Stomach smooth muscle (tissue), 2 donors: ENCODE measurements at regions not wholly inside any gene's neighbourhood (a gene's known extent, or its start where the extent isn't known, plus 50 kb on each side); places are given as distances from the start of the nearest gene placed in this dataset.

Experiments used
- H3K27ac ChIP-seq: one replicate; pipeline ENCODE4 v1.7.0; 2013; ENCODE audit warnings: mild to moderate bottlenecking, low read length, inconsistent platforms
- H3K27me3 ChIP-seq, 2 donors: one replicate each; pipeline ENCODE4 v1.7.0; 2013; ENCODE audit warnings: low read length in 2 of 2; ENCODE audit not compliant: insufficient read depth in 2 of 2, control insufficient read depth in 1 of 2
- H3K36me3 ChIP-seq, 2 donors: one replicate each; pipeline ENCODE4 v1.7.0; 2013; ENCODE audit warnings: low read length in 2 of 2; ENCODE audit not compliant: control insufficient read depth in 2 of 2, insufficient read depth in 2 of 2
- H3K4me1 ChIP-seq: one replicate; pipeline ENCODE4 v1.7.0; 2013; ENCODE audit warnings: low read length; ENCODE audit not compliant: control insufficient read depth, insufficient read depth
- H3K4me3 ChIP-seq, 2 donors: one replicate each; pipeline ENCODE4 v1.7.0; 2013; ENCODE audit warnings: low read length in 2 of 2
- H3K9ac ChIP-seq, 2 donors: one replicate each; pipeline ENCODE4 v1.7.0; 2013; ENCODE audit warnings: low read length in 2 of 2, mild to moderate bottlenecking in 1 of 2
- H3K9me3 ChIP-seq, 2 donors: one replicate each; pipeline ENCODE4 v1.7.0; 2013; ENCODE audit warnings: low read length in 2 of 2; ENCODE audit not compliant: control insufficient read depth in 2 of 2
- donor health status: healthy.
- donor health status: Pancreatic carcinoma.

DNA sequence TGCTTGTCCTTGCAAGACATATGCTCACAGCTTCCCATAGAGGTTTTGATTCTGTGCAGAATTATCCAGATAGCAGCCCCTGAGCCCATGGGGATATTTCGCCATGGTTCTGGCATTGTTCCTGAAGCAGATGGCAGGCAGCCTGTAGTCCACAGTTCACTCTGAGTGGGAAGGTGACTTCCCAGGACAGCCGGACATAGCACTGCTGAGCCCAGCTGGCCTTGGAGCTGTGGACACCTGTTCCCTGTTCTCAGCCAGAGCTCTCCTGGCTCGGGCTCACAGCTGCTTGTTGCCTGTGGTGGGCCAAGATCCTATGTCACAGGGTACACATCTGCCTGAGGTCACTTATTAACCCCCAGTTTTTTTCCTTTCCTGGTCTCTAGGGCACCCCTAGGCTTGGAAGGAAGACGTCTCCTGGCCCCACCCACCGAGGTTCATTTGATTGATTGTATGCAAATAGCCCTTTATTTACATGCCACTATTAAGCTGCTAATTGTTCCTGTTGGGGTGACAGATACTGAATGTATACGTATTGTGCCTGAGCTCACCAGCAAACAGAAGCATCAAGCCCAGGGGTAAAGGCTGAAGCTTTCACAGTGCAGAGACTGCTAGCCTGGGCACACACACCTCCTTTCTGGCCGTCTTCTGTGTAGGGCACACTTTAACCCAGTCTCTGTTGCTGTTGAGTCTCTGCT lies 96.6 kb upstream of the DMRT1 start:
- Histone ChIP-seq H3K4me3 (peak overlapping the region; percentile 23 to 29), H3K27ac (peak overlapping the region; percentile 85), H3K27me3 (no peaks in the 10 kb centered on the region), H3K36me3 (peaks cover 26 to 38% of the 10 kb centered on the region in 2 donors), H3K4me1 (peaks cover 25% of the 10 kb centered on the region), H3K9ac (peak overlapping the region; percentile 62 to 65), H3K9me3 (no peaks in the 10 kb centered on the region)

DNA sequence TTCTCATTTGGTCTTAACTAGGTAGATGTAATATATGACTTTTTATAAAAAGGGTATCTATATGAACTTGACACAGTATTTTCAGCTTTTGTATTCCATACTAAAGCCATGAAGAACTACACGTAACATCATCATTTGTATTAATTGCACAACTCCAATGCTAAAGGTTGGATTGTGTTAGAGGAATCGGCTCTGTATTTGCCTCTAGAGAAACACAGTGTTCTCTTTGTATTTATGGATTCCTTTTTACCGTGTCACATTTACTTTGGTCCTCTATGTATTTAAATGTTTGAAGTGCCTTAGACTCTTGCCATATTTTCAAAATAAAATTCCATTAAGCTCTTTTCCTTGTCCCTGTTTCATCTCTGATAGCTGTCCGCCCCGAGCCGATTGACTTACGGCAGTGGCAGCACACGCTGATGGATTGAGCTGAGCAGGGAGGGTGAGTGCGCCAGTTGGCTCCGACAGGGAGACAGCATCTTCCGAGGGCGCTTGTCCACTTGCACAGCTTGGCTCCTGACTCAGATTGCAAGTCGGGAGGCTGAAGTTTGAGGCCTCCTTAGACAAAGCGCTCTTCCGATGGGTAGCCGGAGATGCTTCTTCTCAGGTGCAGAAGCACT lies 95.6 kb upstream of the DMRT1 start:
- peak overlapping the region; percentile 85 for H3K27ac ChIP-seq
- H3K9ac ChIP-seq: peak overlapping the region; percentile 62 to 65
- H3K4me3 ChIP-seq: peak overlapping the region in 1 of 2 donors; percentile 17
- no peaks in the 10 kb centered on the region for H3K27me3 ChIP-seq
- peaks cover 25% of the 10 kb centered on the region for H3K4me1 ChIP-seq
- peaks cover 22 to 29% of the 10 kb centered on the region in 2 donors for H3K36me3 ChIP-seq
- no peaks in the 10 kb centered on the region for H3K9me3 ChIP-seq

DNA sequence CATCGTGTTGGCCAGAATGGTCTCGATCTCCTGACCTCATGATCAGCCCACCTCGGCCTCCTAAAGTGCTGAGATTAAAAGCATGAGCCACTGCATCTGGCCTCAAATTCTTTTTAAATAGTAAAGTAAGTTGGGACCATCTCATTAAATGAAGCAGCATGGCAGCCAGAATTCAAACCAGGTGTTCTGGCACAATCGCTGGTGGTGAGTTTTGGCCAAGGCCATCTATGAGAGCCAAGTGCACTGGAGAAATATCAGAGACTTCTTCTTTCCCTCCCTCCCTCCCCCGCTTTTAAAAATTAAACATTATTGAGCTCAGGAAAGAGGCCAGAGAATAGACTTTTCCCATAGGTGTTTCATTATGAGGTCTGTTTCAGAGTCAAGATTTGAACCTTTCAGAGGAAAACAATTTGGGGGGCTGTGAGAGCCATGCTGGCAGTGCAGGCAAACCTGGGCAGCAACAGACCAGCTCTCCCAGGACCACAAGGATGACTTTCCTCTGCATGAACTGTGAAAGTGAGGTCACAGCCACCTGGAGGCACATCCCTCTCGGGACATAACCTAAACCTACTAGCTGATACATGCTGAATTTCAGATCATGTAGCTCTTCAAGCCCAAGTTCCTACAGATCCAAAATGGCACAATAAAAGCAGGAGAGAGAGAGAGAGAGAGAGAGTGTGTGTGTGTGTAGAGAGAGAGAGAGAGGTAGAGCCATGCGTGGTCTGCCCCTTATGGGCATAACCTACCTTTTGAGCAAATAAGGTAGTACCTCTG lies 94.6 kb upstream of the DMRT1 start:
- no peak overlapping the region for H3K4me3 ChIP-seq

DNA sequence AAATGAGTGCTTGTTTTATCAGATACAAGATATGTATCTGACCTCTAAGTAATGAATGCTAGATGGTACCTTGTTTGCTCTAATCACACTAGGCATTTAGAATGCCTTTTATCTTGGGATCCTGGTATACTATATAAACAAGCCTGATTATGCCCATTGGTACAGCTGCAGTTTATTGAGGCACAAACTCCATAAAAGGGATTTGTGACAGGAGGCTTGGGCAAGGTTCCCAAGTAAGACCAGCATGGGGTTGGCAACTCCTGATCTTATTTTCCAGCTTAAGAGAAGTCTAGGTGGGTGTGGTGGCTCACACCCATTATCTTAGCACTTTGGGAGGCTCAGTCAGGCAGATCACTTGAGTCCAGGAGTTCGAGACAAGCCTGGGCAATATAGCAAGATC lies 93.9 kb upstream of the DMRT1 start:
- no peaks in the 10 kb centered on the region for H3K27me3 ChIP-seq
- peaks cover 21% of the 10 kb centered on the region for H3K4me1 ChIP-seq
- no peaks in the 10 kb centered on the region for H3K9me3 ChIP-seq
- no peak overlapping the region for H3K4me3 ChIP-seq
- peaks cover 9 to 17% of the 10 kb centered on the region in 2 donors for H3K36me3 ChIP-seq
- no peak overlapping the region for H3K9ac ChIP-seq
- H3K27ac ChIP-seq: no peak overlapping the region

More for the DNA sequence above, 94.6 kb upstream of the DMRT1 start:
- Histone ChIP-seq H3K9ac (no peak overlapping the region), H3K27me3 (no peaks in the 10 kb centered on the region), H3K27ac (no peak overlapping the region), H3K4me1 (peaks cover 25% of the 10 kb centered on the region), H3K9me3 (no peaks in the 10 kb centered on the region), H3K36me3 (peaks cover 16 to 25% of the 10 kb centered on the region in 2 donors)

DNA sequence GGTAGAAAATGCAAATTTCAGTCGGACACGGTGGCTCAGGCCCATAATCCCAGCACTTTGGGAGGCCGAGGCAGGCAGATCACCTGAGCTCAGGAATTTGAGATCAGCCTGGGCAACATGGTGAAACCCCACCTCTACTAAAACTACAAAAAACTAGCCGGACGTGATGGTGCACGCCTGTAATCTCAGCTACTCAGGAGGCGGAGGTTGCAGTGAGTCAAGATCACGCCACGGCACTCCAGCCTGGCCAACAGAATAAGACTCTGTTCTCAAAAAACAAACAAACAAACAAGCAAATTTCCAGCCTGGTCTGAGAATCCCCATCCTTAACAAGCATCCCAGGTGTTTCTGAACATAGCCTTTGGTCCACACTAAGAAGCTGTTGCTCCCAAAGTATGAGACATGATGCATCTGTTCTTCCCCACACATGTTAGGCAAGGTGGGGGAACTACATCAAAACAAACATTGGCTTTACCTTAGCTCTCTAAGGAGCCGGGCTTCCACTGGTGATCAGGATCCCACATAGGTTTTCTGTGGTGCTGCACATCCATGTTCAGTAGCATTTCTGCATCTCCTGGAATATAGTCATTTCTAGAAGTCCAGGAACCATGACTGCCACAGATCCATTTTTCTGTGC lies 92.5 kb upstream of the DMRT1 start:
- Histone ChIP-seq H3K9ac (no peak overlapping the region), H3K4me1 (peaks cover 19% of the 10 kb centered on the region), H3K9me3 (no peaks in the 10 kb centered on the region), H3K27ac (no peak overlapping the region), H3K4me3 (no peak overlapping the region), H3K36me3 (peaks cover under 1 to 12% of the 10 kb centered on the region in 2 donors), H3K27me3 (no peaks in the 10 kb centered on the region)

DNA sequence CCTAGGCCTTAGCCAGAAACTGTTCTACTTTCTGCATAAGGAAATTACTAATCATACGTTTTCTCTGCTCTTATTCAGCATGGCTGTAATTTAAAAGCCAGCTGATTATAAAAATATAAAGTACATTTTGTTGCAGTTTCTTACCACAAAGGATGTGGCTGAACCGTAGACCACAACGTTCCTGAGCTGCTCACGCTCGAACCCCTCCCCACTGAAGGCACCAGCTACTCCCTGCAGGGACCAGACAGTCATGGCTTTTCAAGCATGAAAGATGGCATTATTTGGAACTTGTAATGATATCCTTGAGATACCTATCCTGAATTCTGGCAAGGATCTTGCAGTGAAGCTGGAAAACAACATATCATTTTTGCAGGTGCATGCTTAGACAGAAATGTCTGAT lies 91.8 kb upstream of the DMRT1 start:
- Histone ChIP-seq H3K36me3 (peaks cover 0 to 7% of the 10 kb centered on the region in 2 donors), H3K27me3 (no peaks in the 10 kb centered on the region), H3K9ac (no peak overlapping the region), H3K27ac (no peak overlapping the region), H3K4me3 (no peak overlapping the region), H3K9me3 (no peaks in the 10 kb centered on the region), H3K4me1 (peaks cover 12% of the 10 kb centered on the region)

DNA sequence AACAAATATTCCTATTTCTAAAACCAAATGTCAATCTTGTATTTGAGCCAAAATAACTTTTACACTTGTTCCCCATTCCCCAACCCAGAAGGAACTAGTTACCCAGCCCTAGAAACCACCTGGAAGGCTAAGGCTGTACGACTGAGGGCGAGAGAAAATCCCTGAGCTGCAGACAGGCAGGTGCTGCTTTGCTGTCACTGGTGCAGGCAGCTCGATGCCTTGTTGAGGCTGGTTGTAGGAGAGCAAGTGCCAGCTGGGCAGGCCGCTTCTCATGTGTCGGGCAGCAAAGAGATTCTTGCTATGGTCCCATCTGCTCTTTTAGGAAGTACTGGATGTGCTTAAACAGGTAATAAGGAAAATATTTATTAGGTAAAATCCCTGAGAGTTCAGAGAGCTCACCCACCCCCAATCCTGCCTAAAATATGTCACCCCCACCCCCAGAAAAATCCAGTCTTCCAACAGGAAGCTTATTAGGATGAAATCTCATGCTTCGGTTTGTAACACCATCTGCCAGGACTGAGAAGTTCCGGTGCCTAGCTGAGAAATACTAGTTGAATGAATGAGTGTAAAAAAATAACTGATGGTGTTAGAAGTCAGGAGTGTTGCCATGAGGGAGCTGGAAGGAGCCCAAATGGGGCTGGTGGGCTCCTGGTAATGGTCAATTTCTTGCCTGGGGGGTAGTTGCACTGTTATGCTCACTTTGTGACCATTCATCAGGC lies 91.1 kb upstream of the DMRT1 start:
- Histone ChIP-seq H3K9me3 (no peaks in the 10 kb centered on the region), H3K9ac (no peak overlapping the region), H3K27ac (no peak overlapping the region), H3K36me3 (peaks cover 0 to 5% of the 10 kb centered on the region in 2 donors), H3K4me1 (peaks cover 5% of the 10 kb centered on the region), H3K4me3 (no peak overlapping the region), H3K27me3 (no peaks in the 10 kb centered on the region)

DNA sequence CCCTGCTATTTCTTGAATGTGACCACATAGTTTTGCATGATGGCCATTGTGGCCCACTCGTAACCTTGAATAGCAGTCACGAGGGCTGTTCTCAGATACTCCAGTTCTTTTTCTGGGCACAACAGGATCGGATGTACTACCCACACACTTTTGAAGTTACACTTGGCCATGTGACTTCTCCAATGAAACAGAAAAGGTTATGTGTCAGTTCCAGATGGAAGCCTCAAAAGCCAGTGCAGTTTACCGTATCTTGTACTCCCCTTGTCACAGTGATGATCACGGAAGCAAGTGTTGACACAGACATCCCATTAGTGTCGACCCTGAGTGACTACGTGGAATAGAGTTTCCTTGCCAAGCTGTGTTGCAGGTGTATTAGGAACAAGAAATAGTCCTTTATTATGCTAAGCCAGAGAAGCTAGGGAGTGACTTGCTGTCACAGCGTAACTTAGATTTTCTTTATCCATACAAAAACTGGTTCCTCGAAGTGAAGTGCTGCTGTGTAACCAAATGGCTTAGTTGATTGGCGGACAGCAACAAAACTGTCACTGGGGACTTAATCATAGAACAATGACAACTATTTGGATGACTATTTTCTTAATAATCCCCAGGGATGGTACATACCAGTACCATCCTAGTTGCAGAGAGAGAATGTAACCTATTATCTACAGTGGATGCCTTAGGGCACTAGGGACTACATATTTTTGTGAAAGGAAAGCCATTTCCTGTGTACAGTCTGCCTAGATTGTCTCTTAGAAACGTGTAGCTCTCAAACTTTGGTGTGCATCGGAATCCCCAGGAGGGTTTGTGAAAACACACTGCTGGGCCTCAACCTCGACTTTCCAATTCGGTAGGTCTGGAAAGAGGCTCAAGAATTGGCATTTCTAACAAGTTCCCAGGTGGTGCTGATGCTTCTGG lies 90.1 kb upstream of the DMRT1 start:
- H3K27me3 ChIP-seq: no peaks in the 10 kb centered on the region
- no peak overlapping the region for H3K9ac ChIP-seq
- peaks cover 5% of the 10 kb centered on the region for H3K4me1 ChIP-seq
- H3K9me3 ChIP-seq: no peaks in the 10 kb centered on the region
- no peak overlapping the region for H3K4me3 ChIP-seq
- H3K27ac ChIP-seq: no peak overlapping the region
- peaks cover 0 to 5% of the 10 kb centered on the region in 2 donors for H3K36me3 ChIP-seq

DNA sequence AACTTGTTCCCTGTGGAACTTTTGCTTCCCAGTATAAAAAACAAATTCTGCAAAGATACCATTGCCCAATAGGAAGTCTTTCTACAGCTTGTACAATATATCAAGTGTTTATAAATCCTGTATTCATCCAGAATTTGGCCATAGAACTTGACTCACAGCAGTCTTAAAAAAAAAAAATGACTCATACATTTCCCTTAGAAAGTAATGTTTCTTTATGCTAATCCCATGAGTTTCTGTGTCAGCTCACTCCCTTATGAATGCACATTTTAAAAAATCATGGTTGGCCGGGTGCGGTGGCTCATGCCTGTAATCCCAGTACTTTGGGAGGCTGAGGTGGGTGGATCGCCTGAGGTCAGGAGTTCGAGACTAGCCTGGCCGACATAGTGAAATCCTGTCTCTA lies 89.3 kb upstream of the DMRT1 start:
- Histone ChIP-seq H3K9ac (no peak overlapping the region), H3K27me3 (no peaks in the 10 kb centered on the region), H3K4me3 (no peak overlapping the region), H3K36me3 (peaks cover 0 to 3% of the 10 kb centered on the region in 2 donors), H3K27ac (no peak overlapping the region), H3K4me1 (peaks cover 5% of the 10 kb centered on the region), H3K9me3 (no peaks in the 10 kb centered on the region)
